GM12872 (cell line): ENCODE measurements at regions not wholly inside any gene's neighbourhood (a gene's known extent, or its start where the extent isn't known, plus 50 kb on each side); places are given as distances from the start of the nearest gene placed in this dataset.

Experiments used
- CTCF ChIP-seq: IDR thresholded peaks from 3 replicates; pipeline ENCODE4 v1.5.1; 2011; ENCODE audit warnings: low read depth, mild to moderate bottlenecking, low read length, moderate library complexity; ENCODE audit not compliant: insufficient read depth

- TF ChIP-seq CTCF = no peak
These were observed 78.6 kb upstream of the PRICKLE2 start for GRCh38 chr3:64303881-64304280.

GRCh38 chr3:64303401-64303800 lies 78.1 kb upstream of the PRICKLE2 start:
- TF ChIP-seq CTCF = no peak

- no peak for TF ChIP-seq CTCF
These were observed 76.2 kb upstream of the PRICKLE2 start for GRCh38 chr3:64301476-64301875.

GRCh38 chr3:64300790-64301423 lies 75.6 kb upstream of the PRICKLE2 start:
- no peak for TF ChIP-seq CTCF

GRCh38 chr3:64299206-64299605 lies 73.9 kb upstream of the PRICKLE2 start:
- no peak for TF ChIP-seq CTCF

- TF ChIP-seq CTCF = no peak
These were observed 72.3 kb upstream of the PRICKLE2 start for GRCh38 chr3:64297563-64297962.

- no peak for TF ChIP-seq CTCF
These were observed 70.3 kb upstream of the PRICKLE2 start for GRCh38 chr3:64295594-64295993.
